ENCODE measurements at regions not wholly inside any gene's neighbourhood (a gene's known extent, or its start where the extent isn't known, plus 50 kb on each side); places are given as distances from the start of the nearest gene placed in this dataset.

- TF ChIP-seq POLR2AphosphoS5 (IDR thresholded peaks at IDR 0.05; ENCODE audit: insufficient read depth in 1 of 2, low read depth in 1 of 2) (no peak), POLR2A (IDR thresholded peaks at IDR 0.05) (no peak)
Measured at GRCh38 chr4:115272594-115272993, 159.2 kb upstream of the NDST4 start.

Measured in vagina (tissue), 2 donors.